IMR-90 (cell line): ENCODE measurements at regions not wholly inside any gene's neighbourhood (a gene's known extent, or its start where the extent isn't known, plus 50 kb on each side); places are given as distances from the start of the nearest gene placed in this dataset.

Experiments used
- ATAC-seq: fragments of 200-7000 bp; cut with Tn5 transposase; 2 replicates; pipeline ENCODE4 v1.9.1; 2020; ENCODE audit warnings: low read depth, mild to moderate bottlenecking, moderate library complexity
- BruUV-seq: library from RNA; stranded (reverse); fragments of 400-500 nt; replicated peaks from 2 replicates; lab custom pipeline; 2021; lab: Mats Ljungman, UMichigan
- CTCF ChIA-PET: fragments of 300-600 bp; formaldehyde crosslinking; extraction: SDS; loops from one replicate; lab custom pipeline; 2021; ENCODE audit warnings: antibody characterized with exemption; lab: Yijun Ruan, JAX
- POLR2A ChIA-PET: fragments of 300-600 bp; sonication (Branson Sonifier 250); formaldehyde crosslinking; loops from one replicate; lab custom pipeline; 2022; ENCODE audit warnings: antibody characterized with exemption; ENCODE audit not compliant: unreplicated experiment; lab: Charles Lee
- DNase-seq: peaks from one replicate; pipeline ENCODE4 v3.0.0; 2013
- H2AFZ ChIP-seq: replicated peaks from 2 replicates; pipeline ENCODE3; 2013; ENCODE audit warnings: low read length, mild to moderate bottlenecking; ENCODE audit not compliant: poor library complexity
- H2AK5ac ChIP-seq: 2 replicates; pipeline ENCODE4 v1.6.1; 2013; ENCODE audit warnings: low read depth, low read length, inconsistent platforms
- H2AK9ac ChIP-seq: replicated peaks from 2 replicates; pipeline ENCODE3; 2013; ENCODE audit warnings: mild to moderate bottlenecking, low read depth, low read length, moderate library complexity; ENCODE audit not compliant: poor library complexity
- H2BK120ac ChIP-seq: 2 replicates; pipeline ENCODE4 v1.6.1; 2013; ENCODE audit warnings: low read depth, low read length, inconsistent platforms
- H2BK15ac ChIP-seq: 3 replicates; pipeline ENCODE4 v1.6.1; 2013; ENCODE audit warnings: low read depth, low read length, inconsistent platforms
- H2BK20ac ChIP-seq: 2 replicates; pipeline ENCODE4 v1.6.1; 2013; ENCODE audit warnings: low read depth, mild to moderate bottlenecking, inconsistent platforms, low read length, moderate library complexity
- H2BK5ac ChIP-seq: 2 replicates; pipeline ENCODE4 v1.6.1; 2013; ENCODE audit warnings: mild to moderate bottlenecking, low read depth, low read length, inconsistent platforms; ENCODE audit not compliant: poor library complexity, severe bottlenecking
- H3K14ac ChIP-seq: replicated peaks from 2 replicates; pipeline ENCODE4 v1.6.1; 2013; ENCODE audit warnings: low read depth, low read length, inconsistent platforms
- H3K18ac ChIP-seq: 2 replicates; pipeline ENCODE4 v1.6.1; 2013; ENCODE audit warnings: low read depth, low read length, control low read depth
- H3K23ac ChIP-seq: 2 replicates; pipeline ENCODE4 v1.6.1; 2013; ENCODE audit warnings: low read depth, low read length, inconsistent platforms
- H3K27ac ChIP-seq: 2 replicates; pipeline ENCODE4 v1.5.1; 2013; ENCODE audit warnings: mild to moderate bottlenecking, control low read depth, low read length; ENCODE audit not compliant: insufficient read depth
- H3K27me3 ChIP-seq: 2 replicates; pipeline ENCODE4 v1.6.1; 2013; ENCODE audit warnings: low read length; ENCODE audit not compliant: control insufficient read depth, insufficient read depth
- H3K36me3 ChIP-seq: 2 replicates; pipeline ENCODE4 v1.6.1; 2013; ENCODE audit warnings: low read length, mixed read lengths; ENCODE audit not compliant: control insufficient read depth, insufficient read depth
- H3K4ac ChIP-seq: 2 replicates; pipeline ENCODE4 v1.6.1; 2013; ENCODE audit warnings: low read depth, low read length, inconsistent platforms
- H3K4me1 ChIP-seq: 2 replicates; pipeline ENCODE4 v1.6.1; 2013; ENCODE audit warnings: low read length, mixed read lengths; ENCODE audit not compliant: control insufficient read depth, insufficient read depth
- H3K4me2 ChIP-seq: 2 replicates; pipeline ENCODE4 v1.6.1; 2013; ENCODE audit warnings: low read depth, mild to moderate bottlenecking, control low read depth, low read length, moderate library complexity
- H3K4me3 ChIP-seq: 2 replicates; pipeline ENCODE4 v1.5.1; 2013; ENCODE audit warnings: low read depth, mild to moderate bottlenecking, control low read depth, low read length, moderate library complexity; ENCODE audit not compliant: insufficient read depth
- H3K56ac ChIP-seq: 2 replicates; pipeline ENCODE4 v1.6.1; 2013; ENCODE audit warnings: low read length, inconsistent platforms; ENCODE audit not compliant: insufficient read depth; ENCODE audit errors: extremely low read depth
- H3K79me1 ChIP-seq, 2 experiments: 2 replicates each; pipeline ENCODE4 v1.6.1; 2013; ENCODE audit warnings: low read length in 2 of 2, inconsistent platforms in 1 of 2, low read depth in 1 of 2
- H3K9ac ChIP-seq: 2 replicates; pipeline ENCODE4 v1.6.1; 2013; ENCODE audit warnings: low read depth, low read length, control low read depth
- H3K9me1 ChIP-seq: 2 replicates; pipeline ENCODE4 v1.6.1; 2013; ENCODE audit warnings: low read length, inconsistent platforms; ENCODE audit not compliant: insufficient read depth
- H3K9me3 ChIP-seq: 2 replicates; pipeline ENCODE4 v1.6.1; 2013; ENCODE audit warnings: low read length; ENCODE audit not compliant: control insufficient read depth, insufficient read depth
- H4K20me1 ChIP-seq: 2 replicates; pipeline ENCODE4 v1.6.1; 2013; ENCODE audit warnings: low read length, inconsistent platforms; ENCODE audit not compliant: insufficient read depth
- H4K5ac ChIP-seq: 2 replicates; pipeline ENCODE4 v1.6.1; 2013; ENCODE audit warnings: mild to moderate bottlenecking, low read depth, low read length, control low read depth
- H4K8ac ChIP-seq, 2 experiments: 2 replicates each; pipeline ENCODE4 v1.6.1; 2013; ENCODE audit warnings: low read depth in 2 of 2, low read length in 2 of 2, control low read depth in 1 of 2, inconsistent platforms in 1 of 2
- H4K91ac ChIP-seq: 2 replicates; pipeline ENCODE4 v1.6.1; 2013; ENCODE audit warnings: low read depth, low read length, inconsistent platforms; ENCODE audit not compliant: insufficient read depth
- CTCF ChIP-seq: conservative IDR thresholded peaks from 2 replicates; pipeline ENCODE4 v1.5.1; 2012; ENCODE audit warnings: mild to moderate bottlenecking, low read depth, low read length, improper control_type of control experiment
- NFE2L2 ChIP-seq: fragments of 150-350 bp; IDR thresholded peaks from 2 replicates; pipeline ENCODE4 v1.6.1; 2016; ENCODE audit warnings: low read depth, mild to moderate bottlenecking, low read length
- RCOR1 ChIP-seq: IDR thresholded peaks from 2 replicates; pipeline ENCODE4 v1.6.1; 2012; ENCODE audit warnings: mild to moderate bottlenecking, low read length, improper control_type of control experiment; ENCODE audit not compliant: insufficient replicate concordance
- USF2 ChIP-seq: fragments of 150-350 bp; IDR thresholded peaks from 2 replicates; pipeline ENCODE4 v1.6.1; 2017; ENCODE audit warnings: mild to moderate bottlenecking, antibody characterized with exemption, low read length, low read depth
- WGBS, 2 experiments: methylation state at CpG; one replicate each; pipeline versions ENCODE4 v1.1.5 to v1.1.7; 2013; ENCODE audit warnings: missing lambda C conversion rate in 2 of 2; ENCODE audit not compliant: insufficient read length in 1 of 2; ENCODE audit errors: extremely low coverage in 2 of 2; 5-methylcytosine and 5-hydroxymethylcytosine counted together
- dilution Hi-C: fragments of 300-500 bp; cut with HindIII; formaldehyde crosslinking; loops from one replicate; pipeline ENCODE4 v1.14.3; 2018; ENCODE audit warnings: low sequenced_read_pairs; ENCODE audit not compliant: unreplicated experiment
- in situ Hi-C: fragments of 300-500 bp; cut with MboI; formaldehyde crosslinking; loops from 3 replicates; pipeline ENCODE4 v1.14.3; 2019; ENCODE audit warnings: low sequenced_read_pairs, inconsistent platforms, mixed read lengths
- intact Hi-C: fragments of 100-400 bp; cut with micrococcal nuclease; formaldehyde crosslinking; loops from 2 replicates; pipeline ENCODE4 v1.10.0; 2022

- ATAC-seq, result no peak
- H2AK5ac ChIP-seq, result no peak overlapping the region
- CTCF ChIA-PET, result interaction anchor here (0.6 kb wide), 1 partner anchor 480 kb away, joined by 3 read pairs; no protein-coding TSS in a partner anchor
These were observed 166.6 kb downstream of the MAFB start for GRCh38 chr20:40522405-40522804.

More at GRCh38 chr20:40522405-40522804, 166.6 kb downstream of the MAFB start:
- intact Hi-C loops (no loop called here), in situ Hi-C loops (no loop called here), dilution Hi-C loops (no loop called here)
- no peaks in the 10 kb centered on the region for H3K4me1 ChIP-seq
- no peak overlapping the region for H3K4me2 ChIP-seq
- TF ChIP-seq RCOR1, result no peak
- TF ChIP-seq CTCF, result no peak
- no peak for TF ChIP-seq USF2
- TF ChIP-seq NFE2L2, result no peak
- no TSS peak for BruUV-seq
- no CpG with 5 or more reads among the region's 1 CpG for WGBS, 2 experiments
- no peak overlapping the region for H3K9ac ChIP-seq
- H3K9me3 ChIP-seq, result no peaks in the 10 kb centered on the region
- POLR2A ChIA-PET, result no interaction called here
- no peaks in the 10 kb centered on the region for H3K9me1 ChIP-seq
- H3K27me3 ChIP-seq, result no peaks in the 10 kb centered on the region
- H4K5ac ChIP-seq, result no peak overlapping the region
- DNase-seq, result no peak
- H3K27ac ChIP-seq, result no peak overlapping the region
- H3K4me3 ChIP-seq, result no peak overlapping the region
- no peak overlapping the region for H2BK15ac ChIP-seq
- H3K4ac ChIP-seq, result no peak overlapping the region
- H3K23ac ChIP-seq, result no peak overlapping the region
- no peaks in the 10 kb centered on the region for H3K36me3 ChIP-seq
- H2AK9ac ChIP-seq, result no peak overlapping the region
- H4K20me1 ChIP-seq, result no peaks in the 10 kb centered on the region
- H2AFZ ChIP-seq, result no peak overlapping the region
- no peak overlapping the region for H2BK120ac ChIP-seq
- H2BK5ac ChIP-seq, result no peak overlapping the region
- no peak overlapping the region for H4K8ac ChIP-seq
- no peak overlapping the region for H4K91ac ChIP-seq
- H2BK20ac ChIP-seq, result no peak overlapping the region
- H3K56ac ChIP-seq, result no peak overlapping the region
- no peak overlapping the region for H3K14ac ChIP-seq
- H3K18ac ChIP-seq, result no peak overlapping the region
- H3K79me1 ChIP-seq, result no peaks in the 10 kb centered on the region
